ENCODE measurements at regions not wholly inside any gene's neighbourhood (a gene's known extent, or its start where the extent isn't known, plus 50 kb on each side); places are given as distances from the start of the nearest gene placed in this dataset.
"Not testable (repeated sequence)": the region's sequence is repeated elsewhere in the genome, so short reads cannot be mapped to it uniquely, and the experiment has no call there.

DNA sequence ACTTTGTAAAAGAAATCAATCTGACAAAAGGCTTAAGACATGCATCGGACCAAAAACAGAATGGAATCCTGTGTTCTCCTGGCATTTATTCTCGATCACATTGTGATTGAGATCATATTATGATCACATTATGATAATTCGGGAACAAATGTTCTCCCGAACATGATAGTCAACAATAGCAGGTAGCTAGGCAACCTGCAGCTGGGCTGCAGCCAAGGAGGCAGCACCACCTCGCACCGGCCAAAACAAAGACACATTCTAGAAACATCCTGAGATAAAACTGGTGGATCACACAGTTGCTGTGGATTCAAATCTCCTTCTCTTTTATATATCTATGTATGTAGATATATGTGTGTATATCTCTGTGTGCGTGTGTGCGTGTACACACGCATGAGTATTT is 480.6 kb upstream of the CYLC2 start:
- no peaks in the 10 kb centered on the region for H3K4me1 ChIP-seq (ENCODE audit: control insufficient read depth in 1 of 2, insufficient read depth in 2 of 2, low read length in 2 of 2)
- H3K4me3 ChIP-seq (ENCODE audit: low read depth in 1 of 2, low read length in 2 of 2), result no peak overlapping the region
- no peak overlapping the region for H3K27ac ChIP-seq (ENCODE audit: low read length)
- H3K9me3 ChIP-seq (ENCODE audit: control insufficient read depth in 1 of 2, low read length in 2 of 2), result no peaks in the 10 kb centered on the region
- no peaks in the 10 kb centered on the region for H3K27me3 ChIP-seq (ENCODE audit: low read depth, low read length)
- H3K36me3 ChIP-seq (ENCODE audit: control insufficient read depth in 1 of 2, insufficient read depth in 2 of 2, low read length in 2 of 2), result no peaks in the 10 kb centered on the region

DNA sequence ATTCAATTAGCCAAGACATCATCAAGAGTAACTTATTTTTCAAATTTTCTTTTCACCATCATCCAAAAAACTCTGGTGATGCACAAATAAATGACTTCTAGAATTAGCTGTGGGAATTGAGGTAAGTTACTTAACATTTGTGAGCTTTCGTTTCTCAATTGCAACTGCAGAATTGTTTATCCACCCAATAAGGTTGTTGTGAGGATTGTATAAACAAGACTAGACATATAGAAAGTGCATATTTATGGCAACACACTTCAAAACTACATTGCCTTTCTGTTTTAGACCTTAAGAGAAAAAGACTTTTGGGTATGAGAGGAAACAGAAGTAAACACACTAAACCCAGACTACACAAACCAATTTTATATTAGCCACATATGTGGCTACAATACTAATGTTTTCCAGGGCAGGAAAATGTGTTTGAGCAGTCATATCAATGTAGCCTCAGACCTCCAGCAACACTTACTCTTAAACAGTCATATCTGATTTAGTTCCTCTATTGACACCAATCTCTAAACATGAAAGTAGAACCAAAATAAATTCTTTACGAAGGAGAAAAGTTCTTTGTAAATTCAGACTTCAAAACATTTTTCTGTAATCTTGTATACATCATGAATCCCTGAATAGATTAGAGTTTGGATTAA is 488.0 kb upstream of the CYLC2 start:
- no peaks in the 10 kb centered on the region for H3K27me3 ChIP-seq (ENCODE audit: low read depth, low read length)
- no peak overlapping the region for H3K4me3 ChIP-seq (ENCODE audit: low read depth in 1 of 2, low read length in 2 of 2)
- H3K36me3 ChIP-seq (ENCODE audit: control insufficient read depth in 1 of 2, insufficient read depth in 2 of 2, low read length in 2 of 2), result no peaks in the 10 kb centered on the region
- H3K9me3 ChIP-seq (ENCODE audit: control insufficient read depth in 1 of 2, low read length in 2 of 2), result no peaks in the 10 kb centered on the region
- no peak overlapping the region for H3K27ac ChIP-seq (ENCODE audit: low read length)
- H3K4me1 ChIP-seq (ENCODE audit: control insufficient read depth in 1 of 2, insufficient read depth in 2 of 2, low read length in 2 of 2), result no peaks in the 10 kb centered on the region

DNA sequence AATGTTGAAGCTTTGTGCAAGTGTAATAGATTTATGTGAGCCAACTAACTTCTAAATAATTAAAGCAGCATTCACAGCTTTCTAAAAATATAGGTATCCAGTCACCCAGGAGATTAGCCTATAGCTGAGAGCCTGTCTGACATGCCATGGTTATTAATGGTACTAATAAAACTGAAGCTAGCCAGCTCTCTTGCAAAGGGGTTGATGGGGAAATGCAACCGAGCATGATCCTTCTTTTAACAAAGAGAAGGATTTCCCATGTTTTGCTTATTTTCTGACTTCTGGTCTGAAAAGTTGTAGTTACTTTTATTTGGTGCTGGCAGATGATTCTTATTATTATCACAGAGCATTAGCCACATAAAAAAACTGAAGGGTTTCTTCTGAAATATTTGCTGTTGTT is 488.7 kb upstream of the CYLC2 start:
- Histone ChIP-seq H3K4me3 (ENCODE audit: low read depth in 1 of 2, low read length in 2 of 2) (no peak overlapping the region), H3K27me3 (ENCODE audit: low read depth, low read length) (no peaks in the 10 kb centered on the region), H3K36me3 (ENCODE audit: control insufficient read depth in 1 of 2, insufficient read depth in 2 of 2, low read length in 2 of 2) (no peaks in the 10 kb centered on the region), H3K4me1 (ENCODE audit: control insufficient read depth in 1 of 2, insufficient read depth in 2 of 2, low read length in 2 of 2) (no peaks in the 10 kb centered on the region), H3K27ac (ENCODE audit: low read length) (no peak overlapping the region), H3K9me3 (ENCODE audit: control insufficient read depth in 1 of 2, low read length in 2 of 2) (no peaks in the 10 kb centered on the region)

DNA sequence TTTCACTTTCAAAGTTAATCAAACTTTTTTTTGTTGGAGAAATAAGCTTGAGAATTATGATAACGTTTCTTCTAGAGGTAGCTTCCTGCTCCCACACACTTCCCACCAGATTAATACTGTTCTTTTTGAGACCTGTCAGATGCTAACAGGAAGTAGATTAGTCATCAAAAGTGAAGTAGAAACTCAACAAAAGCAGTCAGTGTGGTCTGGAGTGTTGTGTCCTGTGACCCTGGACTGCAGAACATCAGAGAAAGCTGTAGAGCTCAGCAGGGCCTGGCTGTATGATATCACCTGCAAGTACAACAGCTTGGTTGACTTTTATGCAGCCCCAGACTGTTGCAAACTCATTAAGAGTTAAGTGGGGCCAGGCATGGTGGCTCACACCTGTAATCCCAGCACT is 495.7 kb upstream of the CYLC2 start:
- Histone ChIP-seq H3K27ac (ENCODE audit: low read length) (no peak overlapping the region), H3K36me3 (ENCODE audit: control insufficient read depth in 1 of 2, insufficient read depth in 2 of 2, low read length in 2 of 2) (no peaks in the 10 kb centered on the region), H3K4me3 (ENCODE audit: low read depth in 1 of 2, low read length in 2 of 2) (no peak overlapping the region), H3K27me3 (ENCODE audit: low read depth, low read length) (no peaks in the 10 kb centered on the region), H3K9me3 (ENCODE audit: control insufficient read depth in 1 of 2, low read length in 2 of 2) (peaks cover 0 to 2% of the 10 kb centered on the region in 2 donors), H3K4me1 (ENCODE audit: control insufficient read depth in 1 of 2, insufficient read depth in 2 of 2, low read length in 2 of 2) (no peaks in the 10 kb centered on the region)

DNA sequence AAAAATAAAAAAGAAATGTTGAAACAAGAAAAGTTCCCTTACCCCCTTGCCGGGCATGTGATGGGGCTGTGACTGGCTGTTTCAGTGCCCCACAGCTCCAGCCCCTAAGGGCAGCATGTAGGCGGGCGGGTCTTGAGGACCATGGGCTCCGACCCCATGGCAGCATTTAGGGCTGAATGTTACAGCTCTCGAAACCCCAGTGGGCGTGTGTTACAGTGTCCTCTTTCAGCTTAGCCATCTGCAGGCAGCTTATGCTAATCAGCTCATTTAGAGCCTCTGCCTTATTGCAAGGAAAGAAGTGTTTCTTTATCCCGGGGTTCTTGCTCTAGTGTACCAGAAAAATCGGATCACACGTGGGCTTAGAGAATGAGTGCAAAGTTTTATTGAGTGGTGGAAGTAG is 497.4 kb upstream of the CYLC2 start:
- Histone ChIP-seq H3K27me3 (ENCODE audit: low read depth, low read length) (no peaks in the 10 kb centered on the region), H3K27ac (ENCODE audit: low read length) (no peak overlapping the region), H3K9me3 (ENCODE audit: control insufficient read depth in 1 of 2, low read length in 2 of 2) (peaks cover 0 to 2% of the 10 kb centered on the region in 2 donors), H3K4me1 (ENCODE audit: control insufficient read depth in 1 of 2, insufficient read depth in 2 of 2, low read length in 2 of 2) (no peaks in the 10 kb centered on the region), H3K4me3 (ENCODE audit: low read depth in 1 of 2, low read length in 2 of 2) (no peak overlapping the region), H3K36me3 (ENCODE audit: control insufficient read depth in 1 of 2, insufficient read depth in 2 of 2, low read length in 2 of 2) (no peaks in the 10 kb centered on the region)

DNA sequence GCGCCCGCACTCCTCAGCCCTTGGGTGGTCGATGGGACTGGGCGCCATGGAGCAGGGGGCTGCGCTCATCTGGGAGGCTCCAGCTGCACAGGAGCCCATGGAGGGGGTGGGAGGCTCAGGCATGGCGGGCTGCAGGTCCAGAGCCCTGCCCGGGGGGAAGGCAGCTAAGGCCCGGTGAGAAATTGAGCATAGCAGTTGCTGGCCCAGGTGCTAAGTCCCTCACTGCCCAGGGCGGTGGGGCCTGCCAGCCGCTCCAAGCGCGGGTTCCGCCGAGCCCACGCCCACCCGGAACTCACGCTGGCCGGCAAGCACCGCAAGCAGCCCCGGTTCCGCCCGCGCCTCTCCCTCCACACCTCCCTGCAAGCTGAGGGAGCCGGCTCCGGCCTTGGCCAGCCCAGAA is 508.2 kb upstream of the CYLC2 start:
- H3K4me3 ChIP-seq (ENCODE audit: low read depth in 1 of 2, low read length in 2 of 2); H3K27ac ChIP-seq (ENCODE audit: low read length); H3K4me1 ChIP-seq (ENCODE audit: control insufficient read depth in 1 of 2, insufficient read depth in 2 of 2, low read length in 2 of 2); H3K27me3 ChIP-seq (ENCODE audit: low read depth, low read length); H3K9me3 ChIP-seq (ENCODE audit: control insufficient read depth in 1 of 2, low read length in 2 of 2); H3K36me3 ChIP-seq (ENCODE audit: control insufficient read depth in 1 of 2, insufficient read depth in 2 of 2, low read length in 2 of 2): not testable (repeated sequence)

DNA sequence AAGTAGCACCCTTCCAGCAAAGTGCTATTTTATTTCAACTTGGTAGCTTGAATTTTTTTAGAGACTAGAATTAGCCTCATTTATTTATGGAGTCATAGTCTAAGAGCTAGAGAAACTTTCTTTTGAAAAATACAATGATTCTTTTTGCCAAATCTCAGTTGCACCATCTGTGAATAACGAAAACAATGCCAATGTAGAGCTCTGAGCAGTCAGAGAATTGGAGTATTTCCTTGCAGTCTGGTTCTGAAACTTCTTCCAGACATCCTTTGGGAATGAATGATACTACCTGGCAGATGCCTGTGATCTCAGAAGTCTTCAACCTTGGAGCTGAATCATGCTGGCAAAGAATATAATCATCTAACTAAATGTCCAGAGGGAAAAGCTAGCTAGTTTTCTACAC is 511.5 kb upstream of the CYLC2 start:
- no peaks in the 10 kb centered on the region for H3K4me1 ChIP-seq (ENCODE audit: control insufficient read depth in 1 of 2, insufficient read depth in 2 of 2, low read length in 2 of 2)
- H3K9me3 ChIP-seq (ENCODE audit: control insufficient read depth in 1 of 2, low read length in 2 of 2), result no peaks in the 10 kb centered on the region
- H3K27ac ChIP-seq (ENCODE audit: low read length), result no peak overlapping the region
- no peak overlapping the region for H3K4me3 ChIP-seq (ENCODE audit: low read depth in 1 of 2, low read length in 2 of 2)
- no peaks in the 10 kb centered on the region for H3K36me3 ChIP-seq (ENCODE audit: control insufficient read depth in 1 of 2, insufficient read depth in 2 of 2, low read length in 2 of 2)
- no peaks in the 10 kb centered on the region for H3K27me3 ChIP-seq (ENCODE audit: low read depth, low read length)

DNA sequence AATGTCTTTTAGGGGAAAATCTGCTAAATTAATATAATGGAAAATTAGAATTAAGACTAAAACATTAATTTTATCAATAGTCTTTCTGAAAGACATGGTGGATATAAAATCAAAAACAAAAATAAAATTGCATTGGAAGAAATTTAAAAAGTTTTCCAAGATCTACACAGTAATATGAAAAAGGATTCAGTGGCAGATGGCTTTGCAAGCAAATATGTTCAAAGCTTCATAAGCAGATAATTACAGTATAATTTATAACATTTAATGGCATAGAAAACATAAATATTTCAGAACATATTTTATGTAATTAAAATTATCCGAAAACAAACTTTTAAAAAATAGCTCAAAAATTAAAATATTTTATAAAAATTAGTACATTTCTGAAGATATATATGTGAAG is 512.4 kb upstream of the CYLC2 start:
- Histone ChIP-seq H3K36me3 (ENCODE audit: control insufficient read depth in 1 of 2, insufficient read depth in 2 of 2, low read length in 2 of 2) (no peaks in the 10 kb centered on the region), H3K4me3 (ENCODE audit: low read depth in 1 of 2, low read length in 2 of 2) (no peak overlapping the region), H3K27me3 (ENCODE audit: low read depth, low read length) (no peaks in the 10 kb centered on the region), H3K9me3 (ENCODE audit: control insufficient read depth in 1 of 2, low read length in 2 of 2) (no peaks in the 10 kb centered on the region), H3K4me1 (ENCODE audit: control insufficient read depth in 1 of 2, insufficient read depth in 2 of 2, low read length in 2 of 2) (no peaks in the 10 kb centered on the region), H3K27ac (ENCODE audit: low read length) (no peak overlapping the region)

DNA sequence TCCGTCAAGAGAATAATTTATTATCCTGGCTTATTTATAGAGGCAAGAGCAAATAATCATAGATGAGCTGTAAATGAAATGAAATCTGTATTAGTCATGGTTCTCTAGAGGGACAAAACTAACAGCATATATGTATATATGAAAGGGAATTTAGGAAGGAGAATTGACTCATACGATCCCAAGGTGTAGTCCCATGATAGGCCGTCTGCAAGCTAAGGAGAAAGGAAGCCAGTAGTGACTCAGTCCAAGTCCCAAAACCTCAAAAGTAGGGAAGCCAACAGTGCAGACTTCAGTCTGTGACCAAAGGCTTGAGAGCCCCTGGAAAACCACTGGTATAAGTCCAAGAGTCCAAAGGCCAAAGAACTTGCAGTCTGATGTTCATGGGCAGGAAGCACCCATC is 515.9 kb upstream of the CYLC2 start:
- Histone ChIP-seq H3K4me3 (ENCODE audit: low read depth in 1 of 2, low read length in 2 of 2) (no peak overlapping the region), H3K27me3 (ENCODE audit: low read depth, low read length) (no peaks in the 10 kb centered on the region), H3K27ac (ENCODE audit: low read length) (no peak overlapping the region)

DNA sequence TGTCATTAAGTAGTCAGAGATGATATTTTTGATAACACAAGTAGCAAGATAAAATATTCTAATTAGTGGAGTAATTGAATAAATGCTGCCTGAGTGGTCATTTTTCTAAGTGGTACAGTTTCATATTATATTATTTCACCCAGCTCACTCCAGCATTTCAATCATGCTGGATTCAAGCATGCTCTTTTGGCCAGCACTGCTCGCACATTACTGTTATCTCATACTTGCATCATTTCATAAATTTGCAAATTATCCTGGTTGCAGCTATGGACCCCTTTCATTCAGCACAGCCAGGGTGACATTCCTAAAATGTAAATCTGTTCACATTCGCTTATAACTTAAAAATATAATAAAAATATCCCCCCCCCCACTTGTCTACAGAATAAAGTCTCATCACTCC is 520.8 kb upstream of the CYLC2 start:
- Histone ChIP-seq H3K27me3 (ENCODE audit: low read depth, low read length) (no peaks in the 10 kb centered on the region), H3K4me3 (ENCODE audit: low read depth in 1 of 2, low read length in 2 of 2) (no peak overlapping the region), H3K36me3 (ENCODE audit: control insufficient read depth in 1 of 2, insufficient read depth in 2 of 2, low read length in 2 of 2) (no peaks in the 10 kb centered on the region), H3K4me1 (ENCODE audit: control insufficient read depth in 1 of 2, insufficient read depth in 2 of 2, low read length in 2 of 2) (no peaks in the 10 kb centered on the region), H3K27ac (ENCODE audit: low read length) (no peak overlapping the region), H3K9me3 (ENCODE audit: control insufficient read depth in 1 of 2, low read length in 2 of 2) (no peaks in the 10 kb centered on the region)

More for the DNA sequence above, 515.9 kb upstream of the CYLC2 start:
- no peaks in the 10 kb centered on the region for H3K36me3 ChIP-seq (ENCODE audit: control insufficient read depth in 1 of 2, insufficient read depth in 2 of 2, low read length in 2 of 2)
- no peaks in the 10 kb centered on the region for H3K4me1 ChIP-seq (ENCODE audit: control insufficient read depth in 1 of 2, insufficient read depth in 2 of 2, low read length in 2 of 2)
- H3K9me3 ChIP-seq (ENCODE audit: control insufficient read depth in 1 of 2, low read length in 2 of 2), result no peaks in the 10 kb centered on the region

DNA sequence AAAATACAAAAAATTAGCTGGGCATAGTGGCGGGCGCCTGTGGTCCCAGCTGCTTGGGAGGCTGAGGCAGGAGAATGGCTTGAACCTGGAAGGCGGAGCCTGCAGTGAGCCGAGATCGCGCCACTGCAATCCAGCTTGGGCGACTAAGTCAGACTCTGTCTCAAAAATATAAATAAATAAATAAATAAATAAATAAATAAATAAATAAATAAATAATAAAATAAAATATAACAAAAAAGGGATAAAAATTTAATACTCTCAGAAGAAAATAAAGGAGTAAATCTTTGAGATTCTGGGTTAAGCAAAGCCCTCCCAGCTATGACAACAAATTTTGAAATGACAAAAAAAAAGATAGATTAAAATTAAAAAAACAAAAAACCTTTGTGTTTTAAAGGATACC is 525.7 kb upstream of the CYLC2 start:
- not testable (repeated sequence) for H3K36me3 ChIP-seq (ENCODE audit: control insufficient read depth in 1 of 2, insufficient read depth in 2 of 2, low read length in 2 of 2); H3K9me3 ChIP-seq (ENCODE audit: control insufficient read depth in 1 of 2, low read length in 2 of 2); H3K4me1 ChIP-seq (ENCODE audit: control insufficient read depth in 1 of 2, insufficient read depth in 2 of 2, low read length in 2 of 2); H3K4me3 ChIP-seq (ENCODE audit: low read depth in 1 of 2, low read length in 2 of 2); H3K27ac ChIP-seq (ENCODE audit: low read length); H3K27me3 ChIP-seq (ENCODE audit: low read depth, low read length)

DNA sequence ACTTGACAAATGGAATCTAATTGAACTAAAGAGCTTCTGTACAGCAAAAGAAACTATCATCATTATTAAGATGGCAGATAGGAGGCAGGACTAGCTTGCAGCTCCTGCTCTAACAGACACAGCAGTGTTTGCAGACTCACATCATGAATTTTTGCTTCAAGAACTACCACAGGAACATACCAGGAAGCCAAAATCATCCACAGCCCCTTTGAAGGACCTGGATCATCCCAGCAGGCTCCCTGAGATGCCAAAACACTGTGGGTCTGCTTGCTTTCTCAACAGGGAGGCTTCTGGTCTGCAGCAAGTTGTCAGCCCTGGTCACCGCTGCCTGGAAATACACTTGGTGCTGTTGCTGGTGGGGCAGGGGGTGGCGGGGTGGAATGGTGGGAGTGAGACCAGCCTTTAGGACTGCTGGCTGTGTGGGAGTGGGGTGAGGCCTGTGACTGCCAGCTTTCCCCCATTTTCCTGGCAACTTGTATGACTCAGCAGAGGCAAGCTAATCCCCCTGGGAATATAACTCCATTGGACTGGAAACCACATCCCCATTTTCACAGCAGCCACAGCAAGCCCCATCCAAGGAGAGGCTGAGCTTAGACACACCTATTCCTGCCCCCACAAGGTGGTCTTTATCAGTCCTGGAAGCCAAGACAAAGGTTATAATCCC is 533.8 kb upstream of the CYLC2 start:
- Histone ChIP-seq H3K9me3 (ENCODE audit: control insufficient read depth in 1 of 2, low read length in 2 of 2) (no peaks in the 10 kb centered on the region), H3K4me1 (ENCODE audit: control insufficient read depth in 1 of 2, insufficient read depth in 2 of 2, low read length in 2 of 2) (no peaks in the 10 kb centered on the region), H3K4me3 (ENCODE audit: low read depth in 1 of 2, low read length in 2 of 2) (no peak overlapping the region), H3K27me3 (ENCODE audit: low read depth, low read length) (no peaks in the 10 kb centered on the region), H3K27ac (ENCODE audit: low read length) (no peak overlapping the region), H3K36me3 (ENCODE audit: control insufficient read depth in 1 of 2, insufficient read depth in 2 of 2, low read length in 2 of 2) (no peaks in the 10 kb centered on the region)
